A549 (cell line): ENCODE measurements at regions not wholly inside any gene's neighbourhood (a gene's known extent, or its start where the extent isn't known, plus 50 kb on each side); places are given as distances from the start of the nearest gene placed in this dataset.

Source experiments
- ATAC-seq, 2 experiments: fragments of 200-7000 bp in 1 of 2; fragments of >200 bp in 1 of 2; cut with Nextera tagmentation in 1 of 2; cut with Tn5 transposase in 1 of 2; 3 replicates each; pipeline versions ENCODE4 v1.8.0 to v1.9.1; 2018 to 2020; ENCODE audit warnings: mild to moderate bottlenecking in 1 of 2, moderate library complexity in 1 of 2
- CTCF ChIA-PET: fragments of 300-600 bp; sonication (Branson Sonifier 250); formaldehyde crosslinking; extraction: SDS; loops from one replicate; lab custom pipeline; 2021; ENCODE audit warnings: antibody characterized with exemption, inconsistent platforms; lab: Yijun Ruan, JAX
- POLR2A ChIA-PET: fragments of 350-600 bp; formaldehyde crosslinking; extraction: SDS; loops from one replicate; lab custom pipeline; 2021; ENCODE audit warnings: antibody characterized with exemption, inconsistent platforms; lab: Yijun Ruan, JAX
- DNase-seq, 2 experiments: peaks; one replicate each; pipeline versions ENCODE4 v3.0.0 to v3.0.0-alpha.2; 2011 to 2016; ENCODE audit warnings: low read depth in 1 of 2, low spot score in 1 of 2
- FAIRE-seq: peaks from 2 replicates; lab custom pipeline; 2011; peaks lifted over from hg19 to GRCh38; lab: Jason Lieb, UNC
- H3K27ac ChIP-seq, 2 experiments: fragments of >200 bp; sonication (Bioruptor Twin); formaldehyde crosslinking; 3 replicates each; pipeline ENCODE4 v1.5.1; 2016 to 2017
- H3K4me1 ChIP-seq: fragments of >200 bp; sonication (Bioruptor Twin); formaldehyde crosslinking; 3 replicates; pipeline ENCODE4 v1.6.1; 2016
- H3K4me2 ChIP-seq: fragments of >200 bp; sonication (Bioruptor Twin); formaldehyde crosslinking; 3 replicates; pipeline ENCODE4 v1.6.1; 2016
- H3K4me3 ChIP-seq: fragments of >200 bp; sonication (Bioruptor Twin); formaldehyde crosslinking; 3 replicates; pipeline ENCODE4 v1.5.1; 2016
- H3K9me3 ChIP-seq: fragments of >200 bp; sonication (Bioruptor Twin); formaldehyde crosslinking; 3 replicates; pipeline ENCODE4 v1.6.1; 2016
- ATOH8 ChIP-seq: fragments of 250-450 bp; sonication (Bioruptor Pico); IDR thresholded peaks from 2 replicates; pipeline ENCODE4 v1.5.0; 2020; ENCODE audit warnings: low read depth, mild to moderate bottlenecking, moderate library complexity
- BCL3 ChIP-seq: fragments of >200 bp; sonication (Bioruptor Twin); formaldehyde crosslinking; IDR thresholded peaks from 3 replicates; pipeline ENCODE4 v1.6.1; 2016
- CBX2 ChIP-seq: fragments of 200-600 bp; sonication (generic); IDR thresholded peaks from 2 replicates; pipeline ENCODE4 v1.6.1; 2016; ENCODE audit warnings: low read depth, mild to moderate bottlenecking, borderline replicate concordance
- CHD4 ChIP-seq: fragments of 200-600 bp; sonication (generic); IDR thresholded peaks from 2 replicates; pipeline ENCODE4 v1.6.1; 2016; ENCODE audit warnings: antibody characterized with exemption, mild to moderate bottlenecking, borderline replicate concordance
- CTCF ChIP-seq: fragments of >200 bp; sonication (Bioruptor Twin); formaldehyde crosslinking; IDR thresholded peaks from 3 replicates; pipeline ENCODE4 v1.5.1; 2016
- E2F6 ChIP-seq: IDR thresholded peaks from 2 replicates; pipeline ENCODE4 v1.6.1; 2012; ENCODE audit warnings: low read depth, borderline replicate concordance
- FOSB ChIP-seq: fragments of 250-450 bp; sonication (Bioruptor Pico); IDR thresholded peaks from 2 replicates; pipeline ENCODE4 v1.5.0; 2020; ENCODE audit warnings: mild to moderate bottlenecking, moderate library complexity
- FOXS1 ChIP-seq: fragments of 250-450 bp; sonication (Bioruptor Pico); IDR thresholded peaks from 2 replicates; pipeline ENCODE4 v1.5.0; 2020; ENCODE audit warnings: mild to moderate bottlenecking, moderate library complexity
- HES2 ChIP-seq: fragments of >200 bp; sonication (Bioruptor Twin); formaldehyde crosslinking; IDR thresholded peaks from 2 replicates; pipeline ENCODE4 v1.6.1; 2016
- HEYL ChIP-seq: fragments of 250-450 bp; sonication (Bioruptor Pico); IDR thresholded peaks from 2 replicates; pipeline ENCODE4 v1.8.0; 2021; ENCODE audit warnings: mild to moderate bottlenecking, moderate library complexity
- HMGXB4 ChIP-seq: fragments of 250-450 bp; sonication (Bioruptor Pico); IDR thresholded peaks from 2 replicates; pipeline ENCODE4 v1.5.0; 2021; ENCODE audit warnings: mild to moderate bottlenecking, moderate library complexity, borderline replicate concordance
- HOXA7 ChIP-seq: fragments of 250-450 bp; sonication (Bioruptor Pico); IDR thresholded peaks from 2 replicates; pipeline ENCODE4 v1.5.0; 2020; ENCODE audit warnings: mild to moderate bottlenecking, moderate library complexity
- JUN ChIP-seq, 2 experiments: fragments of >200 bp; sonication (Bioruptor Twin); formaldehyde crosslinking; IDR thresholded peaks; 2 replicates in 1 of 2; 3 replicates in 1 of 2; pipeline ENCODE4 v1.6.1; 2016 to 2017
- JUNB ChIP-seq: fragments of >200 bp; sonication (Bioruptor Twin); formaldehyde crosslinking; IDR thresholded peaks from 2 replicates; pipeline ENCODE4 v1.6.1; 2016
- MAFK ChIP-seq: fragments of 450-650 bp; IDR thresholded peaks from 2 replicates; pipeline ENCODE4 v1.6.1; 2014; ENCODE audit not compliant: partially characterized antibody
- MAZ ChIP-seq: fragments of 150-350 bp; IDR thresholded peaks from 2 replicates; pipeline ENCODE4 v1.6.1; 2014; ENCODE audit warnings: antibody characterized with exemption, low read depth, low read length, borderline replicate concordance
- NFE2L2 ChIP-seq: fragments of 150-350 bp; conservative IDR thresholded peaks from 2 replicates; pipeline ENCODE4 v1.6.1; 2014; ENCODE audit warnings: low read length
- RAD21 ChIP-seq, 2 experiments: fragments of >200 bp in 1 of 2; sonication (Bioruptor Twin) in 1 of 2; formaldehyde crosslinking in 1 of 2; IDR thresholded peaks in 1 of 2; conservative IDR thresholded peaks in 1 of 2; 2 replicates in 1 of 2; 3 replicates in 1 of 2; pipeline ENCODE4 v1.6.1; 2012 to 2018; ENCODE audit warnings: inconsistent platforms in 1 of 2
- RCOR1 ChIP-seq: fragments of 150-350 bp; IDR thresholded peaks from 2 replicates; pipeline ENCODE4 v1.6.1; 2014; ENCODE audit warnings: antibody characterized with exemption, low read length, low read depth
- RFX5 ChIP-seq: fragments of 450-650 bp; IDR thresholded peaks from 2 replicates; pipeline ENCODE4 v1.7.1; 2014; ENCODE audit warnings: antibody characterized with exemption, mild to moderate bottlenecking, moderate library complexity
- SREBF2 ChIP-seq: fragments of 450-650 bp; IDR thresholded peaks from 2 replicates; pipeline ENCODE4 v1.6.1; 2014; ENCODE audit warnings: mild to moderate bottlenecking, moderate library complexity
- TP53 ChIP-seq: fragments of 250-450 bp; sonication (Bioruptor Pico); IDR thresholded peaks from 2 replicates; pipeline ENCODE4 v1.5.0; 2021; ENCODE audit warnings: mild to moderate bottlenecking, moderate library complexity
- ZSCAN20 ChIP-seq: fragments of 250-450 bp; sonication (Bioruptor Pico); IDR thresholded peaks from 2 replicates; pipeline ENCODE4 v1.8.0; 2022; ENCODE audit warnings: mild to moderate bottlenecking, moderate library complexity
- WGBS: methylation state at CpG from one replicate; pipeline ENCODE4 v1.1.6; 2017; ENCODE audit errors: missing lambda C conversion rate; 5-methylcytosine and 5-hydroxymethylcytosine counted together

GRCh38 chr10:80729896-80730295, 192.2 kb downstream of the SH2D4B start:
- Histone ChIP-seq H3K27ac (no peak overlapping the region), H3K9me3 (no peaks in the 10 kb centered on the region), H3K4me1 (no peaks in the 10 kb centered on the region), H3K4me3 (no peak overlapping the region), H3K4me2 (no peak overlapping the region)
- ChIA-PET CTCF (no interaction called here), POLR2A (no interaction called here)
- TF ChIP-seq TP53 (no peak), HOXA7 (CRISPR knock-in tag) (no peak), MAFK (no peak), MAZ (no peak), CBX2 (no peak), E2F6 (no peak), ATOH8 (no peak), RFX5 (no peak)
- FAIRE-seq (no peak), ATAC-seq (no peak), DNase-seq (no peak)
- 12% methylated on average over 6 of the region's 6 CpGs for WGBS

- FAIRE-seq (no peak), DNase-seq (no peak), ATAC-seq (no peak)
- Histone ChIP-seq H3K9me3 (no peaks in the 10 kb centered on the region), H3K4me3 (no peak overlapping the region), H3K27ac (no peak overlapping the region), H3K4me2 (no peak overlapping the region), H3K4me1 (no peaks in the 10 kb centered on the region)
- POLR2A ChIA-PET, result no interaction called here
- 6% methylated on average over 2 of the region's 2 CpGs for WGBS
- no peak for TF ChIP-seq FOXS1 (CRISPR knock-in tag)
- no peak for TF ChIP-seq JUNB
- no peak for TF ChIP-seq SREBF2
- TF ChIP-seq BCL3, result no peak
- no peak for TF ChIP-seq CTCF
- TF ChIP-seq JUN (IDR thresholded peaks at IDR 0.05), result no peak
- no peak for TF ChIP-seq ZSCAN20 (CRISPR knock-in tag)
- no peak for TF ChIP-seq NFE2L2
- TF ChIP-seq MAFK, result no peak
- CTCF ChIA-PET, result interaction anchor here (0.6 kb wide), 1 partner anchor 315 kb away, joined by 4 read pairs; no protein-coding TSS in a partner anchor
Observed at GRCh38 chr10:80730522-80730921, 192.8 kb downstream of the SH2D4B start.

GRCh38 chr10:80734589-80734988, 196.9 kb downstream of the SH2D4B start:
- Histone ChIP-seq H3K4me2 (no peak overlapping the region), H3K4me3 (no peak overlapping the region), H3K4me1 (no peaks in the 10 kb centered on the region), H3K9me3 (no peaks in the 10 kb centered on the region), H3K27ac (no peak overlapping the region)
- no peak for TF ChIP-seq CHD4
- TF ChIP-seq FOSB, result no peak
- no peak for TF ChIP-seq RAD21 (conservative IDR thresholded peaks at IDR 0.05 in 1 of 2, IDR thresholded peaks at IDR 0.05 in 1 of 2)
- no peak for TF ChIP-seq HES2
- no peak for TF ChIP-seq MAFK
- TF ChIP-seq E2F6, result no peak
- no peak for TF ChIP-seq HEYL (CRISPR knock-in tag)
- no peak for TF ChIP-seq HMGXB4 (CRISPR knock-in tag)
- TF ChIP-seq RCOR1, result no peak
- FAIRE-seq, result no peak
- ATAC-seq, result no peak
- CTCF ChIA-PET, result no interaction called here
- POLR2A ChIA-PET, result no interaction called here
- no peak for DNase-seq
